Thyroid gland (tissue), 4 donors: ENCODE measurements at regions not wholly inside any gene's neighbourhood (a gene's known extent, or its start where the extent isn't known, plus 50 kb on each side); places are given as distances from the start of the nearest gene placed in this dataset.

ENCODE experiments used
- DNase-seq, 2 donors: peaks; one replicate each; pipeline ENCODE4 v3.0.0-alpha.2; 2019
- H3K27ac ChIP-seq, 3 donors: fragments of 200-600 bp; sonication (generic); 1 replicate in 2 of 3; 2 replicates in 1 of 3; pipeline ENCODE4 v1.5.1; 2016 to 2019; ENCODE audit warnings: mild to moderate bottlenecking in 1 of 3, moderate library complexity in 1 of 3
- H3K27me3 ChIP-seq: fragments of 200-600 bp; sonication (generic); one replicate; pipeline ENCODE4 v1.5.1; 2019
- H3K36me3 ChIP-seq, 2 donors: fragments of 200-600 bp; sonication (generic); one replicate each; pipeline ENCODE4 v1.5.1; 2016 to 2019
- H3K4me1 ChIP-seq, 2 donors: fragments of 200-600 bp; sonication (generic); one replicate each; pipeline ENCODE4 v1.5.1; 2017 to 2019
- H3K4me3 ChIP-seq, 3 donors: fragments of 200-600 bp; sonication (generic); replicated peaks in 1 of 3; 1 replicate in 2 of 3; 2 replicates in 1 of 3; pipeline ENCODE4 v1.5.1; 2016; ENCODE audit warnings: mild to moderate bottlenecking in 1 of 3
- H3K9me3 ChIP-seq: fragments of 200-600 bp; sonication (generic); one replicate; pipeline ENCODE4 v1.5.1; 2017
- POLR2A ChIP-seq, 2 donors: fragments of 450-650 bp; IDR thresholded peaks; one replicate each; pipeline ENCODE4 v1.6.1; 2017; ENCODE audit warnings: antibody characterized with exemption in 2 of 2, mild to moderate bottlenecking in 2 of 2, moderate library complexity in 1 of 2
- WGBS, 2 donors: methylation state at CpG; one replicate each; pipeline ENCODE4 v1.1.5; 2017; 5-methylcytosine and 5-hydroxymethylcytosine counted together
- intact Hi-C: fragments of 100-400 bp; cut with DNase I; formaldehyde crosslinking; loops from one replicate; pipeline ENCODE4 v1.15.1; 2023
- TF ChIP-seq, protein P1 (sequence below), 6 experiments: fragments of 200-600 bp in 3 of 6; fragments of 450-650 bp in 3 of 6; sonication (generic) in 3 of 6; IDR thresholded peaks; one replicate each; pipeline ENCODE4 v1.5.1; 2016 to 2019; ENCODE audit warnings: antibody characterized with exemption in 6 of 6, mild to moderate bottlenecking in 2 of 6, inconsistent platforms in 1 of 6, moderate library complexity in 1 of 6

DNA sequence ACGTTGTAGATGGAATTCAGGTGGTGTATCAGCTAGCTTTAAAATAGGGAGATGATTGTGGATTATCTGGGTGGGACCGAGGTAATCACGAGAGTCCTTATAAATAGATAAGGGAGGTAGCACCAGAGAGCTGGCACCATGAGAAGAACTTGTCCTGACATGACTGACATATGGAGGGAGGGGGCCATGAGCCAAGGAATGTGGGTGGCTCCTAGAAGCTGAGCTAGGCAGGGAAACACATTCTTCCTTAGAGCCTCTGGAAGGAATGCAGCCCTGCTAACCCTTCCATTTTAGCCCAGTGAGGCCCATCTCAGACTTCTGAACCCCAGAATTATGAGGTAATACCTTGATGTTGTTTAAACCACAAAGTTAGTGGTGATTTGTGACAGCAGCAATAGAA lies 321.1 kb upstream of the SULF2 start:
- no peak for TF ChIP-seq POLR2A (IDR thresholded peaks at IDR 0.05)
- TF ChIP-seq, protein P1, sequence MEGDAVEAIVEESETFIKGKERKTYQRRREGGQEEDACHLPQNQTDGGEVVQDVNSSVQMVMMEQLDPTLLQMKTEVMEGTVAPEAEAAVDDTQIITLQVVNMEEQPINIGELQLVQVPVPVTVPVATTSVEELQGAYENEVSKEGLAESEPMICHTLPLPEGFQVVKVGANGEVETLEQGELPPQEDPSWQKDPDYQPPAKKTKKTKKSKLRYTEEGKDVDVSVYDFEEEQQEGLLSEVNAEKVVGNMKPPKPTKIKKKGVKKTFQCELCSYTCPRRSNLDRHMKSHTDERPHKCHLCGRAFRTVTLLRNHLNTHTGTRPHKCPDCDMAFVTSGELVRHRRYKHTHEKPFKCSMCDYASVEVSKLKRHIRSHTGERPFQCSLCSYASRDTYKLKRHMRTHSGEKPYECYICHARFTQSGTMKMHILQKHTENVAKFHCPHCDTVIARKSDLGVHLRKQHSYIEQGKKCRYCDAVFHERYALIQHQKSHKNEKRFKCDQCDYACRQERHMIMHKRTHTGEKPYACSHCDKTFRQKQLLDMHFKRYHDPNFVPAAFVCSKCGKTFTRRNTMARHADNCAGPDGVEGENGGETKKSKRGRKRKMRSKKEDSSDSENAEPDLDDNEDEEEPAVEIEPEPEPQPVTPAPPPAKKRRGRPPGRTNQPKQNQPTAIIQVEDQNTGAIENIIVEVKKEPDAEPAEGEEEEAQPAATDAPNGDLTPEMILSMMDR (IDR thresholded peaks at IDR 0.05): no peak
- intact Hi-C loops: no loop called here
- no peak overlapping the region for H3K27ac ChIP-seq
- no peaks in the 10 kb centered on the region for H3K27me3 ChIP-seq
- DNase-seq: no peak
- 92 to 94% methylated on average over 3 of the region's 3 CpGs for WGBS, 2 donors
- H3K36me3 ChIP-seq: no peaks in the 10 kb centered on the region
- no peak overlapping the region for H3K4me3 ChIP-seq
- no peaks in the 10 kb centered on the region for H3K4me1 ChIP-seq
- H3K9me3 ChIP-seq: no peaks in the 10 kb centered on the region

DNA sequence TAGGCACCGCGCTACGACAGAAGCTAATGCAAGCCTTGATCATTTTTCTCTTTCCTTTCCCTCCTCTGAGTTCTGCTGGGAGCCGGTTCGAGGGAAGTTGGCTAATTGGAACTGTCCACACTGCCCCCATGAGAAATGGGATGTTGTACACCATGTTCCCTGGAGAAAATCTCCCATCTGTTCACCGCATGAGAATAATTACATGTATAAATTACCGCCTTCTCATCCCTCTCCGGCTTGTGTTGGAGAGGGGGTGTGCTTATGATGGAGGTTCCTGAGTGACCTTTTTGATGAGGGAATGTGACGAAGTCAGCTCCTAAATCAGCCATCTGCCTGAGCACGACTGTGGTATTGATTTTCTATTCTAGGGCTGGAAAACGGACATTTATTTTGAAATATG lies 320.2 kb upstream of the SULF2 start:
- H3K9me3 ChIP-seq: no peaks in the 10 kb centered on the region
- no peaks in the 10 kb centered on the region for H3K27me3 ChIP-seq
- no peaks in the 10 kb centered on the region for H3K4me1 ChIP-seq
- intact Hi-C loops: no loop called here
- no peaks in the 10 kb centered on the region for H3K36me3 ChIP-seq
- TF ChIP-seq, protein P1 (IDR thresholded peaks at IDR 0.05): no peak
- no peak for TF ChIP-seq POLR2A (IDR thresholded peaks at IDR 0.05)
- H3K4me3 ChIP-seq: no peak overlapping the region
- no peak for DNase-seq
- WGBS, 2 donors: 88 to 95% methylated on average over 11 of the region's 11 CpGs
- no peak overlapping the region for H3K27ac ChIP-seq

DNA sequence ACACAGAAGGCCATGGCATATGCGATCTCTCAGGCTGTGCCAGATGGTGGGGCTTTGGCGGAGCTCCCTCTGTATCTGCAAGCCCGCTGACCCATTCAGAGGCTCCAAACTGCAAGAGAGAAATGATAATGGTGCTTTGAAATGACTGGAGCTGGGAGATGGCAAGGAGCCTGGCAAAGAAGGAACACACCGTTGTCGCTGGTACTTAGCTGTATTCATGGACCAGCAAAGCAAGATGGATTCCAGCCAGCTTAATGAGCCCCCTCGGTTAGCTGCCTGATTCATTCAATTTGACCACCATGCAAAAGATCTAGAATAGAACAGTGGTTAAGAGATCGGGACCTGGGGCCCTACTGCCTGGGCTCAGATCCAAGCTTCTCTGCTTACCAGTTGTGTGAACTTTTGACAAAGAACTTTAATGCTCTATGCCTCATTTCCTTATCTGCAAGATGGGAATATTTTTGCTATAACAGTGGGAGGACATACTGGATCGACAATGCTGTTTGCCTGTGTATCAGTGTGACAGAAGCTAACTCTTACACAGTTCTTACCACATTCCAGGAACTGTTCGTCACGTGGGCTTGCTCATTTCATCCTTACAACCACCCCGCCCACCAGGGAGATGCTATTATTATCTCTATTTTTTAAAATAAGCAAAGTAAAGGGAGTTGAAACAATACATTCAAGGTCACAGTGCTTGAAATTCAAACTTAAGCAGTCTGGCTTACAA lies 317.8 kb upstream of the SULF2 start:
- H3K27ac ChIP-seq: no peak overlapping the region
- H3K27me3 ChIP-seq: no peaks in the 10 kb centered on the region
- H3K36me3 ChIP-seq: no peaks in the 10 kb centered on the region
- 74 to 80% methylated on average over 11 of the region's 11 CpGs for WGBS, 2 donors
- DNase-seq: no peak
- intact Hi-C loops: no loop called here
- H3K4me1 ChIP-seq: no peaks in the 10 kb centered on the region
- no peak overlapping the region for H3K4me3 ChIP-seq
- TF ChIP-seq, protein P1 (IDR thresholded peaks at IDR 0.05): no peak
- TF ChIP-seq POLR2A (IDR thresholded peaks at IDR 0.05): no peak
- no peaks in the 10 kb centered on the region for H3K9me3 ChIP-seq

DNA sequence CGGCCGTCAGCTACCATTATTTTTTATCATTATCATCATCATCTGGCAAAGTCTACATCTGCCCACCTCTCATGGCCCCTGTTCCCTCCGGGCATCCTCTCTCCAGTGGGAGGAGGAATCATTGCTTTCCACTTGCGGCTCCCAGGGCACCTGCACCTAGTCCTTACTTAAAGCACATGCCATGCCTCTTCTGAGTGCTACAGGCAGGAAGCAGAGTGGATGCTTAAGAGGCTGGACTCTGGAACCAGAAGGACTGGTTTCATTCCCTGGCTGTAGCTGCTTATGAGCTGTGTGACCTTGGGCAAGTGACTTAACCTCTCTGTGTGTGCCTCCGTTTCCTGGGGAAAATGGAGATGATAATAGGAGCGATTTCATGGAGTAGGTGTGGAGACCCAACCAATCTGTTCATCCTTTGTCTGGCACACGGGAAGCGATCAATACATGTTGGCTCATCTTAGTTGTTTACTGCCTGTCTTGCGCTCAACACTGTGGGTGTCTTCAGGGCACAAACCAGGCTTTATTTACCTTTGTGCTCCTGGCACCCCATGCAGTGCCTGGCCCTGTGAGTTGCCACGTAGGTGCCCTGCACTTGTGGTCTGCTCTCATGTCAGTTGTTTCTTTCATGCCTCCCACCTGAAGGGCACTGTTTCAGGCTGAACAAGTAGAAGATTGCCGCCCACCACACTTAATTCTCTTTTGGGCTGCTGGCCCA lies 317.0 kb upstream of the SULF2 start:
- Histone ChIP-seq H3K27ac (no peak overlapping the region), H3K27me3 (no peaks in the 10 kb centered on the region), H3K4me1 (no peaks in the 10 kb centered on the region), H3K36me3 (no peaks in the 10 kb centered on the region), H3K4me3 (no peak overlapping the region), H3K9me3 (no peaks in the 10 kb centered on the region)
- DNase-seq: no peak
- 80 to 82% methylated on average over 11 of the region's 11 CpGs for WGBS, 2 donors
- TF ChIP-seq, protein P1 (IDR thresholded peaks at IDR 0.05): no peak
- TF ChIP-seq POLR2A (IDR thresholded peaks at IDR 0.05): no peak
- intact Hi-C loops: no loop called here

DNA sequence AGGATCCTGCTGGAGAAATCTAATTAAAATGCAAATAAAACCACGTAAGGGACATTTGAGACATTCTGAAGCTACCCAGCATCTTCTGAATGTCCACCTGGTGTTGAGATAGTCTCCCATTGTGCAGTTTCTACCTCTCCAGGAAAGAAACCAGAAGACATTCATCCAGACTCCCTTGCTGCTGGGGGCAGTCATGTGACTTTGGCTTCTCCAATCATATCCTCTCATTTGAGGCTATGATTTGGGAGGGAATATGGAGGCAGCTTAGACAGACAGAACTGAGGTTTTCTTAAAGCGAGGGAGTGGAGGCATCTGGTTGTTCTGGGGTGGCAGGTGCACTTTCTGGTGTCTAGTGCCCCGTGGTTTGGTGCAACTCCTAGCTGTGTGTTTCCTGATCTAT lies 315.2 kb upstream of the SULF2 start:
- intact Hi-C loops: no loop called here
- Histone ChIP-seq H3K27me3 (no peaks in the 10 kb centered on the region), H3K27ac (no peak overlapping the region), H3K4me1 (no peaks in the 10 kb centered on the region), H3K4me3 (no peak overlapping the region), H3K9me3 (no peaks in the 10 kb centered on the region), H3K36me3 (no peaks in the 10 kb centered on the region)
- DNase-seq: no peak
- 86 to 89% methylated on average over 3 of the region's 3 CpGs for WGBS, 2 donors
- TF ChIP-seq, protein P1 (IDR thresholded peaks at IDR 0.05): no peak
- TF ChIP-seq POLR2A (IDR thresholded peaks at IDR 0.05): no peak
